DND-41 (cell line): ENCODE measurements at regions not wholly inside any gene's neighbourhood (a gene's known extent, or its start where the extent isn't known, plus 50 kb on each side); places are given as distances from the start of the nearest gene placed in this dataset.

Experiments
- EZH2 ChIP-seq: IDR thresholded peaks from 3 replicates; pipeline ENCODE4 v1.6.1; 2012; ENCODE audit warnings: borderline replicate concordance, low read depth, mild to moderate bottlenecking, moderate library complexity, low read length, inconsistent platforms; ENCODE audit not compliant: severe bottlenecking
- TF ChIP-seq, protein P1 (sequence below): IDR thresholded peaks from 2 replicates; pipeline ENCODE4 v1.5.1; 2012; ENCODE audit warnings: borderline replicate concordance, low read length, moderate library complexity, mild to moderate bottlenecking; ENCODE audit not compliant: poor library complexity, severe bottlenecking; ENCODE audit errors: extremely low read depth

DNA sequence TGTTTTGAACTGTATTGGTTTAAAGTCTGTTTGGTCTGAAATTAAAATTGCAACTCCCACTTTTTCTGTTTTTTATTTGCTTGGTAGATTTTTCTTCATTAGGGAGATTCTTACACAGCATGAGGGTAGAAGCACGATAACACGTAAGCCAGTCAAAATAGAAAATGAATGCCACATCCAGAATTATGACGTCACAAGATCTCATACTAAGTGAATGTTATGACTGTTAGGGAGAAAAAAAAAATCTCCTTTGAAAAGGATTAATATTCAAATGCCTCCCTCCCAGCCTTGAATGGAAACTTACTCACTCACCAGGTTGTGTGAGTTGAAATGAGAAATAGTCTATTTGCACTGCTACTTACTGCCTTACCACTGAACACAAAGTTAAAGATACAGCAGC is 670.8 kb downstream of the TFAP2A start:
- TF ChIP-seq, protein P1, sequence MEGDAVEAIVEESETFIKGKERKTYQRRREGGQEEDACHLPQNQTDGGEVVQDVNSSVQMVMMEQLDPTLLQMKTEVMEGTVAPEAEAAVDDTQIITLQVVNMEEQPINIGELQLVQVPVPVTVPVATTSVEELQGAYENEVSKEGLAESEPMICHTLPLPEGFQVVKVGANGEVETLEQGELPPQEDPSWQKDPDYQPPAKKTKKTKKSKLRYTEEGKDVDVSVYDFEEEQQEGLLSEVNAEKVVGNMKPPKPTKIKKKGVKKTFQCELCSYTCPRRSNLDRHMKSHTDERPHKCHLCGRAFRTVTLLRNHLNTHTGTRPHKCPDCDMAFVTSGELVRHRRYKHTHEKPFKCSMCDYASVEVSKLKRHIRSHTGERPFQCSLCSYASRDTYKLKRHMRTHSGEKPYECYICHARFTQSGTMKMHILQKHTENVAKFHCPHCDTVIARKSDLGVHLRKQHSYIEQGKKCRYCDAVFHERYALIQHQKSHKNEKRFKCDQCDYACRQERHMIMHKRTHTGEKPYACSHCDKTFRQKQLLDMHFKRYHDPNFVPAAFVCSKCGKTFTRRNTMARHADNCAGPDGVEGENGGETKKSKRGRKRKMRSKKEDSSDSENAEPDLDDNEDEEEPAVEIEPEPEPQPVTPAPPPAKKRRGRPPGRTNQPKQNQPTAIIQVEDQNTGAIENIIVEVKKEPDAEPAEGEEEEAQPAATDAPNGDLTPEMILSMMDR: no peak
- no peak for TF ChIP-seq EZH2
